Esophagus (tissue), 2 donors: ENCODE measurements at regions not wholly inside any gene's neighbourhood (a gene's known extent, or its start where the extent isn't known, plus 50 kb on each side); places are given as distances from the start of the nearest gene placed in this dataset.

Source experiments
- H3K27ac ChIP-seq, 2 donors: one replicate each; pipeline ENCODE4 v1.5.1; 2013; ENCODE audit warnings: low read depth in 2 of 2, mild to moderate bottlenecking in 2 of 2, inconsistent platforms in 1 of 2, low read length in 1 of 2, moderate library complexity in 1 of 2
- H3K27me3 ChIP-seq, 2 donors: one replicate each; pipeline ENCODE4 v1.6.1; 2013; ENCODE audit warnings: low read length in 2 of 2, control low read depth in 1 of 2, mild to moderate bottlenecking in 1 of 2; ENCODE audit not compliant: insufficient read depth in 2 of 2, control insufficient read depth in 1 of 2
- H3K36me3 ChIP-seq, 2 donors: one replicate each; pipeline ENCODE4 v1.6.1; 2013; ENCODE audit warnings: low read length in 1 of 2; ENCODE audit not compliant: control insufficient read depth in 2 of 2, insufficient read depth in 2 of 2
- H3K4me1 ChIP-seq, 2 donors: one replicate each; pipeline ENCODE4 v1.6.1; 2013; ENCODE audit warnings: low read length in 1 of 2; ENCODE audit not compliant: control insufficient read depth in 2 of 2, insufficient read depth in 2 of 2
- H3K4me3 ChIP-seq, 2 donors: one replicate each; pipeline ENCODE4 v1.5.1; 2013; ENCODE audit warnings: low read length in 2 of 2, mild to moderate bottlenecking in 2 of 2, low read depth in 1 of 2, moderate library complexity in 1 of 2
- H3K9me3 ChIP-seq, 2 donors: one replicate each; pipeline ENCODE4 v1.6.1; 2013; ENCODE audit warnings: mild to moderate bottlenecking in 2 of 2, low read depth in 1 of 2, low read length in 1 of 2, moderate library complexity in 1 of 2; ENCODE audit not compliant: control insufficient read depth in 2 of 2, insufficient read depth in 1 of 2
- WGBS, 2 donors: extraction: QIAGEN DNeasy Blood & Tissue Kit; methylation state at CpG; one replicate each; pipeline ENCODE4 v1.1.7; 2013; 5-methylcytosine and 5-hydroxymethylcytosine counted together
- donor health status: healthy with polysubstance abuse.
- donor health status: Bipolar disorder and iron deficiency.

GRCh38 chr1:239536165-239536849 lies 149.9 kb downstream of the CHRM3 start:
- Histone ChIP-seq H3K27me3 (no peaks in the 10 kb centered on the region), H3K9me3 (no peaks in the 10 kb centered on the region), H3K4me3 (no peak overlapping the region), H3K4me1 (no peaks in the 10 kb centered on the region), H3K36me3 (no peaks in the 10 kb centered on the region), H3K27ac (no peak overlapping the region)
- WGBS, 2 donors = 50 to 56% methylated on average over 5 of the region's 5 CpGs

DNA sequence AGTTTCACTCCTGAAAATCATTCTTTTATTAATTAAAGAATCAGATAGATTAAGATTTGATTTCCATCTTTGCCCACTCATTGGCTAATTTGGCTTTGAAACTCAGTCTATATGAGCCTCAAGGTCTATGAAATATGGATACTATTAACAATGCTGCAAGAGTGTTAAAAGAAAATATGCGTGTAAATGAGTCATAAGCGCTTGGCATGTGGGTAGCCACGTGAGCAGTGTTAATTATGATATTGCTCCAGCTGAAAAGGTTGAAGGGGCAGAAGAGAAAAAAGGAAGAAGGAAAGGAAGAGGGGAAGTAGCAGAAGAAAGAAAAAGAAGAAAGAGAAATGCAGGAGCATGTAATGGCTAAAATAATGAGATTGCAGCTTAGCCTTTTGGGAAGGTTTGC lies 151.4 kb downstream of the CHRM3 start:
- Histone ChIP-seq H3K4me1 (no peaks in the 10 kb centered on the region), H3K27me3 (no peaks in the 10 kb centered on the region), H3K36me3 (no peaks in the 10 kb centered on the region), H3K9me3 (no peaks in the 10 kb centered on the region), H3K4me3 (no peak overlapping the region), H3K27ac (no peak overlapping the region)
- WGBS, 2 donors = 43 to 49% methylated on average over 3 of the region's 3 CpGs

DNA sequence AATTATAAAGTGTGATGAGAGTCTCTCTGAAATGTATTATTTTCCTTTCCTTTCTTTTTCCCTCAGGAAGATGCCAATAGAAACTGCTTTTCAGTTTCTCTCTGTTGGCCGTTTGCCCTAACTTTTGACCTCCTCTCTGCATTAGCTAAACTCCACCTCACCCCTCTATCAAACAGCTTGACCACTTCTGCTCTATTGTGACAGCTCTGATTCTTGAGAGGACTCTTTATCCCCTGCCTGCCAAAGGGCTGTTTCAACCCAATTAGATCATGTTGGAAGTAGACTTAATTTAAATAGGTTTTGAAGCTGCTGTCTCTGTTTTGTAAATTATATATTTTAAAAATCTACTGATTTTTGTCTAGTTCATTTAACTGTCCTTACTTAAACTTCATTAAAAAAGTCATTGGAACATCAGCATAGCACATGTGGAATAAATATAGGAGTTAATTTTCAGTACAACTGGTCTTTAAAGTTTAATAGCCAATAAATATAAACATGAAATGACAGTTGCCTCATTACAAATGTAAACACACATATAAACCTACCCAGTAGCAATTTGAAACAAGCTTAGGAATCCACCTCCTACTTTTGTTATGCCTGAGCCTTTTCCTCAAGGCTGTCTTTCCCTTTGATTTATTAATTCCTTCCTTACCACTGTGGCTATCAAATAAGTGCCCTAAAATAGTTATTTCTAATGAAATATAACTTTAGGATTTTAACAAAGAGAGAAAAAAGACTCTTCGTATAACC lies 152.0 kb downstream of the CHRM3 start:
- no peaks in the 10 kb centered on the region for H3K27me3 ChIP-seq
- no peaks in the 10 kb centered on the region for H3K9me3 ChIP-seq
- no peaks in the 10 kb centered on the region for H3K36me3 ChIP-seq
- no peak overlapping the region for H3K27ac ChIP-seq
- WGBS, 2 donors = 48 to 64% methylated on average over 2 of the region's 2 CpGs
- H3K4me1 ChIP-seq = no peaks in the 10 kb centered on the region
- H3K4me3 ChIP-seq = no peak overlapping the region

GRCh38 chr1:239539051-239539450 lies 152.7 kb downstream of the CHRM3 start:
- Histone ChIP-seq H3K9me3 (no peaks in the 10 kb centered on the region), H3K4me3 (no peak overlapping the region), H3K4me1 (no peaks in the 10 kb centered on the region), H3K27me3 (no peaks in the 10 kb centered on the region), H3K27ac (no peak overlapping the region), H3K36me3 (no peaks in the 10 kb centered on the region)
- WGBS, 2 donors = 82 to 93% methylated on average over 2 of the region's 2 CpGs

DNA sequence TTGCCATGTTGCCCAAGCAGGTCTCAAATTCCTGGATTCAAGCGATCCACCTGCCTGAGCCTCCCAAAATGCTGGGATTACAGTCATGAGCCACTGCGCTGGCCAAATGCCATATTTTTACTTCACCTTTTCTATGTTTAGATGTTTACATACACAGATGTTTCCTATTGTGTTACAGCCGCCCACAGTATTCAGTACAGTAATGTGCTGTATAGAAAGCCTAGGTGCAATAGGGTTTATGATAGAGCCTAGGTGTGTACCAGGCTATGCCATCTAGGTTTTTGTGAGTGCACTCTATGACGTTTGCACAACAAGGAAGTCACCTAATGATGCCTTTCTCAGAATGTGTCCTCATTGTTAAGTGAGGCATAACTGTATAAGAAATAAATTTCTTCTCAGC lies 153.4 kb downstream of the CHRM3 start:
- H3K4me3 ChIP-seq = no peak overlapping the region
- no peak overlapping the region for H3K27ac ChIP-seq
- H3K27me3 ChIP-seq = no peaks in the 10 kb centered on the region
- WGBS, 2 donors = 78 to 80% methylated on average over 4 of the region's 4 CpGs
- no peaks in the 10 kb centered on the region for H3K9me3 ChIP-seq
- H3K36me3 ChIP-seq = no peaks in the 10 kb centered on the region
- no peaks in the 10 kb centered on the region for H3K4me1 ChIP-seq

- H3K36me3 ChIP-seq = no peaks in the 10 kb centered on the region
- H3K4me1 ChIP-seq = no peaks in the 10 kb centered on the region
- H3K9me3 ChIP-seq = no peaks in the 10 kb centered on the region
- H3K27ac ChIP-seq = no peak overlapping the region
- WGBS, 2 donors = 76 to 90% methylated on average over 2 of the region's 2 CpGs
- no peak overlapping the region for H3K4me3 ChIP-seq
- H3K27me3 ChIP-seq = no peaks in the 10 kb centered on the region
These were observed 157.5 kb downstream of the CHRM3 start for GRCh38 chr1:239543873-239544272.

DNA sequence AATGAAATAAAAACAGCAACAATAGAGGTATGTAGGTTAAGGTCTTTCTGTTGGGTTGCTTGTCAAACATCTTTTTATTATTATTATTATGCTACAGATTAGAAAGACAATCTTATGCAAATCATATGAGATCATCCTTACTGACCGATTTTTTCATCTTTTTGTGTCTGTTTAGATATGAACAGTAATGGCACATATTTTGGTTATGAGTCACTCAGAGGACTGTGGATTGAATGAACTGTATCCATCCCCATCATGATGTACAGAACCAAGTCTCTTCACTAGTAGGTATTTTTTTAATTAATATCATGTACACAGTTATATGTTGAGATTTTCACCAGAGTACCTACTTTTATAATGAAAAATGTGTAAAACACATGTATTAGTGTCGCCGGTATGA lies 159.1 kb downstream of the CHRM3 start:
- Histone ChIP-seq H3K27ac (no peak overlapping the region), H3K27me3 (no peaks in the 10 kb centered on the region), H3K4me1 (no peaks in the 10 kb centered on the region), H3K4me3 (no peak overlapping the region), H3K36me3 (no peaks in the 10 kb centered on the region), H3K9me3 (no peaks in the 10 kb centered on the region)
- WGBS, 2 donors = 83 to 93% methylated on average over 3 of the region's 3 CpGs

DNA sequence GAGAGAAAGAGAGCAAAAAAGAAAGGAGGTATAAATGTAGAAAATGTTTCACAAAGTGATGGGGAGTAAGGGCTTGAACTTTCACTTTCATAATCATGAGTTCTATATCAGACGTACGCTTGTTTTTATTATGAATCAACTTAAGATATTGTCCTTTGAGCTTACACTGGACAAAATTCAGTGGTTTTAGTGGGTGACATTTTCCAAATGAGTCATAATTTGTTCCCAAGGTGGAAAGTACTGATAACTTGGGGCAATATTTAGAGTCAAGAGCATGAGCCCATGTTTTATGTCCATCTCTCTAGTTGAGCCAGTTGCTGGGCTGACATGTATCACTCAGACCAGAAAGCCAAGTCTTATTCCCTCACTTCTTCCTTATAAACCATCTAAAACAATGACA lies 161.6 kb downstream of the CHRM3 start:
- Histone ChIP-seq H3K27ac (no peak overlapping the region), H3K4me1 (no peaks in the 10 kb centered on the region)
- 61 to 73% methylated on average over 2 of the region's 2 CpGs for WGBS, 2 donors

GRCh38 chr1:239550178-239550577 lies 163.8 kb downstream of the CHRM3 start:
- Histone ChIP-seq H3K9me3 (no peaks in the 10 kb centered on the region), H3K4me3 (no peak overlapping the region), H3K4me1 (no peaks in the 10 kb centered on the region), H3K27ac (no peak overlapping the region), H3K36me3 (no peaks in the 10 kb centered on the region), H3K27me3 (no peaks in the 10 kb centered on the region)
- 60 to 62% methylated on average over 2 of the region's 2 CpGs for WGBS, 2 donors

More for the DNA sequence above, 161.6 kb downstream of the CHRM3 start:
- H3K4me3 ChIP-seq = no peak overlapping the region
- no peaks in the 10 kb centered on the region for H3K36me3 ChIP-seq
- no peaks in the 10 kb centered on the region for H3K9me3 ChIP-seq
- no peaks in the 10 kb centered on the region for H3K27me3 ChIP-seq

DNA sequence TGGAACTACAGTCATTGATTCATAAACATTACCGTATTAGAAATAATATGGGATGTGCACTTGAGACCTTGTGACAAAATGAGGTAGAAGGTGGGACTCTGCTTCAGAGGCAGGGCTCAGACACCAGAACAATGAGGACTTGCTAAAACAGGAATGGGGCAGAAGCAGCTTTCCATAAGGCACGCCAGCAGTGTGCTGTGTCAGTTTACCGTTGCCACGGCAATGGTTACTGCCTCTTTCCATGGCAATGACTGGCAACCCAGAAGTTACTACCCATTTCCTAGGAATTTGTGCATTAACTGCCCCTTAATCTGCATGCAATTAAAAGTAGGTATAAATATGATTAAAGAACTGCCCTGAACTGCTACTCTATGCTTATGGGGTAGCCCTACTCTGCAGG lies 169.0 kb downstream of the CHRM3 start:
- WGBS, 2 donors = 58 to 78% methylated on average over 4 of the region's 4 CpGs
- no peaks in the 10 kb centered on the region for H3K9me3 ChIP-seq
- H3K4me3 ChIP-seq = no peak overlapping the region
- no peaks in the 10 kb centered on the region for H3K36me3 ChIP-seq
- H3K27ac ChIP-seq = no peak overlapping the region
- H3K4me1 ChIP-seq = no peaks in the 10 kb centered on the region
- no peaks in the 10 kb centered on the region for H3K27me3 ChIP-seq
